HCT116 (cell line): ENCODE measurements at regions not wholly inside any gene's neighbourhood (a gene's known extent, or its start where the extent isn't known, plus 50 kb on each side); places are given as distances from the start of the nearest gene placed in this dataset.

Experiments used
- EZH2phosphoT487 ChIP-seq: fragments of 200-600 bp; IDR thresholded peaks from 2 replicates; pipeline ENCODE4 v1.6.1; 2018; ENCODE audit warnings: antibody characterized with exemption, borderline replicate concordance
- YY1 ChIP-seq: IDR thresholded peaks from 2 replicates; pipeline ENCODE4 v1.6.1; 2011; ENCODE audit warnings: low read length, low read depth, moderate library complexity, mild to moderate bottlenecking; ENCODE audit not compliant: insufficient replicate concordance; ENCODE audit errors: extremely low read depth
- TF ChIP-seq, protein P1 (sequence below), 3 experiments: fragments of 200-600 bp in 1 of 3; sonication (generic) in 1 of 3; IDR thresholded peaks in 2 of 3; conservative IDR thresholded peaks in 1 of 3; 2 replicates each; pipeline ENCODE4 v1.5.1; 2012 to 2017; ENCODE audit warnings: low read depth in 2 of 3, low read length in 2 of 3, antibody characterized with exemption in 1 of 3, borderline replicate concordance in 1 of 3, control low read depth in 1 of 3, mild to moderate bottlenecking in 1 of 3, mixed read lengths in 1 of 3, mixed run types in 1 of 3, moderate library complexity in 1 of 3; ENCODE audit not compliant: insufficient read depth in 1 of 3

- TF ChIP-seq EZH2phosphoT487, result no peak
- TF ChIP-seq, protein P1, sequence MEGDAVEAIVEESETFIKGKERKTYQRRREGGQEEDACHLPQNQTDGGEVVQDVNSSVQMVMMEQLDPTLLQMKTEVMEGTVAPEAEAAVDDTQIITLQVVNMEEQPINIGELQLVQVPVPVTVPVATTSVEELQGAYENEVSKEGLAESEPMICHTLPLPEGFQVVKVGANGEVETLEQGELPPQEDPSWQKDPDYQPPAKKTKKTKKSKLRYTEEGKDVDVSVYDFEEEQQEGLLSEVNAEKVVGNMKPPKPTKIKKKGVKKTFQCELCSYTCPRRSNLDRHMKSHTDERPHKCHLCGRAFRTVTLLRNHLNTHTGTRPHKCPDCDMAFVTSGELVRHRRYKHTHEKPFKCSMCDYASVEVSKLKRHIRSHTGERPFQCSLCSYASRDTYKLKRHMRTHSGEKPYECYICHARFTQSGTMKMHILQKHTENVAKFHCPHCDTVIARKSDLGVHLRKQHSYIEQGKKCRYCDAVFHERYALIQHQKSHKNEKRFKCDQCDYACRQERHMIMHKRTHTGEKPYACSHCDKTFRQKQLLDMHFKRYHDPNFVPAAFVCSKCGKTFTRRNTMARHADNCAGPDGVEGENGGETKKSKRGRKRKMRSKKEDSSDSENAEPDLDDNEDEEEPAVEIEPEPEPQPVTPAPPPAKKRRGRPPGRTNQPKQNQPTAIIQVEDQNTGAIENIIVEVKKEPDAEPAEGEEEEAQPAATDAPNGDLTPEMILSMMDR (IDR thresholded peaks at IDR 0.05 in 2 of 3, conservative IDR thresholded peaks at IDR 0.05 in 1 of 3; ENCODE audit: borderline replicate concordance in 1 of 3, insufficient read depth in 1 of 3, low read depth in 2 of 3, low read length in 2 of 3), result no peak
- TF ChIP-seq YY1, result no peak
Measured at GRCh38 chr1:199044191-199044590, 405.4 kb downstream of the PTPRC start.
